Endothelial cell of umbilical vein (primary cell): ENCODE measurements at regions not wholly inside any gene's neighbourhood (a gene's known extent, or its start where the extent isn't known, plus 50 kb on each side); places are given as distances from the start of the nearest gene placed in this dataset.

ENCODE experiments used
- BruUV-seq: library from RNA; stranded (reverse); fragments of 400-500 nt; replicated peaks from 2 replicates; lab custom pipeline; 2021; lab: Mats Ljungman, UMichigan
- CTCF ChIA-PET: fragments of 300-600, 350-600 bp; sonication (Branson Sonifier 250); formaldehyde crosslinking; loops from one replicate; lab custom pipeline; 2021; ENCODE audit warnings: antibody characterized with exemption, inconsistent platforms; lab: Charles Lee
- POLR2A ChIA-PET: fragments of 300-600, 350-600 bp; sonication (Branson Sonifier 250); formaldehyde crosslinking; loops from one replicate; lab custom pipeline; 2021; ENCODE audit warnings: antibody characterized with exemption, inconsistent platforms; lab: Charles Lee
- DNase-seq: peaks from one replicate; pipeline ENCODE4 v3.0.0-alpha.2; 2011; ENCODE audit warnings: low read depth, low spot score
- FAIRE-seq: peaks from 2 replicates; lab custom pipeline; 2011; peaks lifted over from hg19 to GRCh38; lab: Jason Lieb, UNC
- H2AFZ ChIP-seq: 2 replicates; pipeline ENCODE4 v1.6.0; 2012; ENCODE audit warnings: low read depth, low read length, control low read depth, inconsistent platforms
- H3K27ac ChIP-seq: 2 replicates; pipeline ENCODE4 v1.5.1; 2011; ENCODE audit warnings: low read depth, mild to moderate bottlenecking, control low read depth, low read length, moderate library complexity; ENCODE audit not compliant: insufficient read depth
- H3K27me3 ChIP-seq, 2 experiments: 2 replicates each; pipeline versions ENCODE4 v1.6.0 to v1.6.1; 2011; ENCODE audit warnings: low read length in 2 of 2, mixed read lengths in 1 of 2; ENCODE audit not compliant: control insufficient read depth in 2 of 2, insufficient read depth in 2 of 2
- H3K36me3 ChIP-seq, 2 experiments: 2 replicates in 1 of 2; 3 replicates in 1 of 2; pipeline ENCODE4 v1.5.1; 2011; ENCODE audit warnings: low read length in 2 of 2, mild to moderate bottlenecking in 1 of 2, moderate library complexity in 1 of 2; ENCODE audit not compliant: control insufficient read depth in 2 of 2, insufficient read depth in 2 of 2; ENCODE audit errors: extremely low read depth in 1 of 2
- H3K4me1 ChIP-seq: 3 replicates; pipeline ENCODE4 v1.5.1; 2011; ENCODE audit warnings: mild to moderate bottlenecking, low read length; ENCODE audit not compliant: control insufficient read depth, insufficient read depth; ENCODE audit errors: extremely low read depth
- H3K4me2 ChIP-seq: 2 replicates; pipeline ENCODE4 v1.6.1; 2011; ENCODE audit warnings: low read length, control low read depth, mixed read lengths; ENCODE audit not compliant: insufficient read depth
- H3K4me3 ChIP-seq, 3 experiments: fragments of 200-600 bp in 1 of 3; sonication (generic), shearing (Covaris generic) in 1 of 3; replicated peaks in 1 of 3; 2 replicates each; pipeline ENCODE4 v1.5.1; 2011 to 2016; ENCODE audit warnings: control low read depth in 3 of 3, low read length in 3 of 3, mild to moderate bottlenecking in 2 of 3, inconsistent platforms in 1 of 3, low read depth in 1 of 3, moderate library complexity in 1 of 3; ENCODE audit not compliant: insufficient read depth in 1 of 3
- H3K79me2 ChIP-seq: 2 replicates; pipeline ENCODE4 v1.6.0; 2012; ENCODE audit warnings: low read length, inconsistent platforms; ENCODE audit not compliant: control insufficient read depth, insufficient read depth
- H3K9ac ChIP-seq: replicated peaks from 2 replicates; pipeline ENCODE3; 2011; ENCODE audit warnings: low read length, control low read depth; ENCODE audit not compliant: insufficient read depth; ENCODE audit errors: extremely low read depth
- H3K9me1 ChIP-seq: replicated peaks from 3 replicates; pipeline ENCODE4 v1.6.0; 2011; ENCODE audit warnings: mild to moderate bottlenecking, low read length; ENCODE audit not compliant: control insufficient read depth, insufficient read depth; ENCODE audit errors: extremely low read depth
- H3K9me3 ChIP-seq: replicated peaks from 2 replicates; pipeline ENCODE4 v1.5.1; 2012; ENCODE audit warnings: low read length, inconsistent platforms; ENCODE audit not compliant: control insufficient read depth, insufficient read depth
- H4K20me1 ChIP-seq: replicated peaks from 2 replicates; pipeline ENCODE3; 2011; ENCODE audit warnings: mild to moderate bottlenecking, low read length; ENCODE audit not compliant: control insufficient read depth, insufficient read depth; ENCODE audit errors: extremely low read depth
- CTCF ChIP-seq, 2 donors: IDR thresholded peaks; 1 replicate in 1 of 2; 2 replicates in 1 of 2; pipeline ENCODE4 v1.5.1; 2011; ENCODE audit warnings: low read length in 2 of 2, mild to moderate bottlenecking in 2 of 2, moderate library complexity in 2 of 2, control low read depth in 1 of 2, inconsistent platforms in 1 of 2, low read depth in 1 of 2; ENCODE audit not compliant: insufficient read depth in 1 of 2; ENCODE audit errors: extremely low read depth in 1 of 2
- EZH2 ChIP-seq: IDR thresholded peaks from 2 replicates; pipeline ENCODE4 v1.6.1; 2012; ENCODE audit warnings: borderline replicate concordance, low read depth, mild to moderate bottlenecking, moderate library complexity, low read length, inconsistent platforms; ENCODE audit not compliant: severe bottlenecking
- FOS ChIP-seq: IDR thresholded peaks from 2 replicates; pipeline ENCODE4 v1.6.1; 2011; ENCODE audit warnings: mild to moderate bottlenecking, low read length, moderate library complexity, borderline replicate concordance; ENCODE audit not compliant: insufficient read depth
- GATA2 ChIP-seq: IDR thresholded peaks from 2 replicates; pipeline ENCODE4 v1.7.0; 2011; ENCODE audit warnings: low read depth, mild to moderate bottlenecking, moderate library complexity, mixed read lengths, low read length; ENCODE audit not compliant: insufficient read length, insufficient read depth
- JUN ChIP-seq: IDR thresholded peaks from 2 replicates; pipeline ENCODE4 v1.6.1; 2011; ENCODE audit warnings: borderline replicate concordance, low read depth; ENCODE audit not compliant: insufficient read length, insufficient read depth
- MAX ChIP-seq: IDR thresholded peaks from 2 replicates; pipeline ENCODE4 v1.6.1; 2011; ENCODE audit not compliant: insufficient read depth, insufficient read length
- MYC ChIP-seq: IDR thresholded peaks from one replicate; pipeline ENCODE4 v1.6.1; 2011; ENCODE audit warnings: mild to moderate bottlenecking, low read depth, low read length
- POLR2A ChIP-seq: IDR thresholded peaks from 2 replicates; pipeline ENCODE4 v1.6.1; 2012; ENCODE audit warnings: low read depth, mild to moderate bottlenecking, control low read depth, low read length
- POLR2AphosphoS5 ChIP-seq: IDR thresholded peaks from 2 replicates; pipeline ENCODE4 v1.6.1; 2012; ENCODE audit warnings: low read depth, mild to moderate bottlenecking, control low read depth, low read length, moderate library complexity; ENCODE audit not compliant: insufficient read depth
- dilution Hi-C: fragments of 300-500 bp; cut with MboI; formaldehyde crosslinking; loops from one replicate; pipeline ENCODE4 v1.15.0; 2019; ENCODE audit warnings: low sequenced_read_pairs; ENCODE audit not compliant: extremely low pct_ligation_motif_present
- intact Hi-C: fragments of 100-400 bp; cut with micrococcal nuclease; formaldehyde crosslinking; loops from one replicate; pipeline ENCODE4 v1.10.0; 2022

DNA sequence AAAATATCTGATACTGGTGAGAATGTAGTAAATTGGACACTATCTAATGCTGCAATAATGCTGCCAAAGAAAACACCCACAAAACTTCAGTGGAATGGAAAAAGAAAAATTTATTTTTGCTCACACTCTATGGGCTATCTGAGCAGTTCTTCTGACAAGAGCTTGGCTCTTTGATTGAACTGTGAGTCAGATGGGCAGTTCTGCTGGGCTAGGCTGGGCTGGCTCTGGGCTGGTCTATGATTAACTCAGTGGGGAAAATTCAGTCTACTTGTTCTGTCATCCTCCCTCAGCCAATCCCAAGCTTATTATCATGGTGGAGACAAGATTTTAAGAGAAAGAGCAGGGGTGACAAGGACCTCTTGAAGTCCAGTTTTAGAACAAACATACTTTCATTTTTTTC is 1404.8 kb downstream of the LRRC4C start:
- POLR2A ChIA-PET, result no interaction called here
- intact Hi-C loops, result no loop called here
- DNase-seq, result no peak

More for the DNA sequence above, 1404.8 kb downstream of the LRRC4C start:
- Histone ChIP-seq H3K36me3 (no peaks in the 10 kb centered on the region), H2AFZ (no peak overlapping the region), H3K9me1 (no peaks in the 10 kb centered on the region), H3K9me3 (peaks cover 2% of the 10 kb centered on the region), H3K9ac (no peak overlapping the region), H3K79me2 (no peaks in the 10 kb centered on the region), H3K27me3 (no peaks in the 10 kb centered on the region), H3K4me2 (no peak overlapping the region), H3K27ac (no peak overlapping the region), H3K4me1 (no peaks in the 10 kb centered on the region), H3K4me3 (no peak overlapping the region), H4K20me1 (no peaks in the 10 kb centered on the region)
- CTCF ChIA-PET, result no interaction called here
- TF ChIP-seq CTCF (IDR thresholded peaks at IDR 0.05; ENCODE audit: extremely low read depth in 1 of 2, insufficient read depth in 1 of 2, low read depth in 1 of 2, low read length in 2 of 2) (no peak), FOS (no peak), EZH2 (no peak), JUN (no peak), GATA2 (no peak), POLR2A (no peak), MAX (no peak), MYC (no peak), POLR2AphosphoS5 (no peak)
- dilution Hi-C loops, result no loop called here
- FAIRE-seq, result no peak
- BruUV-seq, result no TSS peak
